ENCODE measurements at regions not wholly inside any gene's neighbourhood (a gene's known extent, or its start where the extent isn't known, plus 50 kb on each side); places are given as distances from the start of the nearest gene placed in this dataset.
"Not testable (repeated sequence)": the region's sequence is repeated elsewhere in the genome, so short reads cannot be mapped to it uniquely, and the experiment has no call there.

- no peak for TF ChIP-seq CTCF (IDR thresholded peaks at IDR 0.05; ENCODE audit: insufficient read depth, low read length, severe bottlenecking)
- DNase-seq (ENCODE audit: low read depth) (peak; percentile 41), FAIRE-seq (no peak)
- Histone ChIP-seq H3K27me3 (ENCODE audit: control insufficient read depth, insufficient read depth, low read length) (no peaks in the 10 kb centered on the region), H3K36me3 (ENCODE audit: control insufficient read depth, insufficient read depth, low read length) (no peaks in the 10 kb centered on the region), H3K4me3 (ENCODE audit: low read depth, low read length) (no peak overlapping the region)
These were observed 222.3 kb upstream of the HS3ST1 start for GRCh38 chr4:11650801-11651596.

GRCh38 chr4:11647433-11647832, 218.7 kb upstream of the HS3ST1 start:
- no peak overlapping the region for H3K4me3 ChIP-seq (ENCODE audit: low read depth, low read length)
- no peak for TF ChIP-seq CTCF (IDR thresholded peaks at IDR 0.05; ENCODE audit: insufficient read depth, low read length, severe bottlenecking)
- no peak for DNase-seq (ENCODE audit: low read depth)
- H3K36me3 ChIP-seq (ENCODE audit: control insufficient read depth, insufficient read depth, low read length) = no peaks in the 10 kb centered on the region
- H3K27me3 ChIP-seq (ENCODE audit: control insufficient read depth, insufficient read depth, low read length) = no peaks in the 10 kb centered on the region
- FAIRE-seq = no peak

GRCh38 chr4:11643081-11643480, 214.4 kb upstream of the HS3ST1 start:
- not testable (repeated sequence) for H3K36me3 ChIP-seq (ENCODE audit: control insufficient read depth, insufficient read depth, low read length); H3K4me3 ChIP-seq (ENCODE audit: low read depth, low read length); H3K27me3 ChIP-seq (ENCODE audit: control insufficient read depth, insufficient read depth, low read length); FAIRE-seq
- DNase-seq (ENCODE audit: low read depth) = peak; percentile 74

- no peak for FAIRE-seq
- no peak for TF ChIP-seq CTCF (IDR thresholded peaks at IDR 0.05; ENCODE audit: insufficient read depth, low read length, severe bottlenecking)
- Histone ChIP-seq H3K27me3 (ENCODE audit: control insufficient read depth, insufficient read depth, low read length) (no peaks in the 10 kb centered on the region), H3K36me3 (ENCODE audit: control insufficient read depth, insufficient read depth, low read length) (no peaks in the 10 kb centered on the region), H3K4me3 (ENCODE audit: low read depth, low read length) (no peak overlapping the region)
- DNase-seq (ENCODE audit: low read depth) = no peak
These were observed 211.9 kb upstream of the HS3ST1 start for GRCh38 chr4:11640584-11640983.

GRCh38 chr4:11636551-11636950, 207.9 kb upstream of the HS3ST1 start:
- no peak for TF ChIP-seq CTCF (IDR thresholded peaks at IDR 0.05; ENCODE audit: insufficient read depth, low read length, severe bottlenecking)
- H3K27me3 ChIP-seq (ENCODE audit: control insufficient read depth, insufficient read depth, low read length) = no peaks in the 10 kb centered on the region
- no peak overlapping the region for H3K4me3 ChIP-seq (ENCODE audit: low read depth, low read length)
- DNase-seq (ENCODE audit: low read depth) (no peak), FAIRE-seq (peak; percentile 28)
- H3K36me3 ChIP-seq (ENCODE audit: control insufficient read depth, insufficient read depth, low read length) = no peaks in the 10 kb centered on the region

- FAIRE-seq = no peak
- H3K4me3 ChIP-seq (ENCODE audit: low read depth, low read length) = no peak overlapping the region
- no peak for DNase-seq (ENCODE audit: low read depth)
These were observed 207.3 kb upstream of the HS3ST1 start for GRCh38 chr4:11636031-11636430.

More at GRCh38 chr4:11636031-11636430, 207.3 kb upstream of the HS3ST1 start:
- TF ChIP-seq CTCF (IDR thresholded peaks at IDR 0.05; ENCODE audit: insufficient read depth, low read length, severe bottlenecking) = no peak
- no peaks in the 10 kb centered on the region for H3K36me3 ChIP-seq (ENCODE audit: control insufficient read depth, insufficient read depth, low read length)
- H3K27me3 ChIP-seq (ENCODE audit: control insufficient read depth, insufficient read depth, low read length) = no peaks in the 10 kb centered on the region

Measured in bronchial epithelial cell (primary cell).